Liver (tissue), 3 donors: ENCODE measurements at regions not wholly inside any gene's neighbourhood (a gene's known extent, or its start where the extent isn't known, plus 50 kb on each side); places are given as distances from the start of the nearest gene placed in this dataset.

Source experiments
- CTCF ChIP-seq: fragments of 150-350 bp; IDR thresholded peaks from 2 replicates; pipeline ENCODE4 v1.5.1; 2017; ENCODE audit warnings: improper control_type of control experiment, low read depth, low read length; ENCODE audit not compliant: missing input control
- JUND ChIP-seq, 2 donors: IDR thresholded peaks; 2 replicates each; pipeline ENCODE4 v1.6.1; 2016; ENCODE audit warnings: antibody characterized with exemption in 2 of 2
- REST ChIP-seq: IDR thresholded peaks from 2 replicates; pipeline ENCODE4 v1.6.1; 2016; ENCODE audit warnings: antibody characterized with exemption, mild to moderate bottlenecking
- donor health status: healthy.
- donor health status: healthy.

GRCh38 chr18:30491815-30492551 is 550.6 kb downstream of the DSC3 start:
- TF ChIP-seq CTCF (no peak), REST (no peak), JUND (IDR thresholded peaks at IDR 0.05) (no peak)
